ENCODE measurements at regions not wholly inside any gene's neighbourhood (a gene's known extent, or its start where the extent isn't known, plus 50 kb on each side); places are given as distances from the start of the nearest gene placed in this dataset.
A peak's percentile ranks its signal among the peaks of the same experiment; 100 is the strongest.
"Not testable (repeated sequence)": the region's sequence is repeated elsewhere in the genome, so short reads cannot be mapped to it uniquely, and the experiment has no call there.

GRCh38 chr13:111064661-111065060 lies 50.4 kb upstream of the ARHGEF7 start:
- peak in 1 of 10 donors; percentile 33 for DNase-seq
- intact Hi-C loops (cut with DNase I): no loop called here

GRCh38 chr13:111062966-111063365 lies 52.1 kb upstream of the ARHGEF7 start:
- no peak for DNase-seq
- intact Hi-C loops (cut with DNase I): no loop called here

GRCh38 chr13:111062305-111062704 lies 52.8 kb upstream of the ARHGEF7 start:
- peak in 1 of 10 donors; percentile 36 for DNase-seq
- intact Hi-C loops (cut with DNase I): no loop called here

- DNase-seq: peak in 1 of 10 donors; percentile 51
- intact Hi-C loops (cut with DNase I): no loop called here
These were observed 53.6 kb upstream of the ARHGEF7 start for GRCh38 chr13:111061358-111062045.

- intact Hi-C loops (cut with DNase I): no loop called here
- DNase-seq: peak in 1 of 10 donors; percentile 28
These were observed 54.7 kb upstream of the ARHGEF7 start for GRCh38 chr13:111060237-111060919.

- DNase-seq: peak in 1 of 10 donors; percentile 6
- intact Hi-C loops (cut with DNase I): no loop called here
These were observed 56.2 kb upstream of the ARHGEF7 start for GRCh38 chr13:111058796-111059506.

- intact Hi-C loops (cut with DNase I); DNase-seq: not testable (repeated sequence)
These were observed 56.8 kb upstream of the ARHGEF7 start for GRCh38 chr13:111058339-111058738.

- DNase-seq: peak in 1 of 10 donors; percentile 26
- intact Hi-C loops (cut with DNase I): not testable (repeated sequence)
These were observed 63.3 kb upstream of the ARHGEF7 start for GRCh38 chr13:111051726-111052232.

- intact Hi-C loops (cut with DNase I): no loop called here
- DNase-seq: peak in 1 of 10 donors; percentile 4
These were observed 63.9 kb upstream of the ARHGEF7 start for GRCh38 chr13:111051041-111051725.

GRCh38 chr13:111050539-111050879 lies 64.6 kb upstream of the ARHGEF7 start:
- intact Hi-C loops (cut with DNase I): loop anchor here (1.0 kb wide), 1 partner anchor 135 kb away; the partner anchor contains the start of gene ANKRD10
- no peak for DNase-seq

- peak in 5 of 10 donors; percentile 31 to 78 (median 37) for DNase-seq
- intact Hi-C loops (cut with DNase I): loop anchor here (1.0 kb wide), 1 partner anchor 135 kb away; the partner anchor contains the start of gene ANKRD10
These were observed 65.1 kb upstream of the ARHGEF7 start for GRCh38 chr13:111049791-111050538.

GRCh38 chr13:111048387-111048786 lies 66.7 kb upstream of the ARHGEF7 start:
- peak in 1 of 10 donors; percentile 29 for DNase-seq
- intact Hi-C loops (cut with DNase I): no loop called here

- intact Hi-C loops (cut with DNase I): no loop called here
- DNase-seq: peak in 1 of 10 donors; percentile 57
These were observed 67.8 kb upstream of the ARHGEF7 start for GRCh38 chr13:111047326-111047725.

GRCh38 chr13:111046590-111047141 lies 68.4 kb upstream of the ARHGEF7 start:
- DNase-seq: peak in 1 of 10 donors; percentile 81

GRCh38 chr13:111045170-111045569 lies 69.9 kb upstream of the ARHGEF7 start:
- intact Hi-C loops (cut with DNase I): no loop called here
- peak in 1 of 10 donors; percentile 54 for DNase-seq

More at GRCh38 chr13:111046590-111047141, 68.4 kb upstream of the ARHGEF7 start:
- intact Hi-C loops (cut with DNase I): no loop called here

- intact Hi-C loops (cut with DNase I): no loop called here
- peak in 1 of 10 donors; percentile 30 for DNase-seq
These were observed 70.9 kb upstream of the ARHGEF7 start for GRCh38 chr13:111044087-111044830.

GRCh38 chr13:111043575-111043982 lies 71.5 kb upstream of the ARHGEF7 start:
- intact Hi-C loops (cut with DNase I): no loop called here
- DNase-seq: peak in 1 of 10 donors; percentile 49

GRCh38 chr13:111042661-111043226 lies 72.4 kb upstream of the ARHGEF7 start:
- intact Hi-C loops (cut with DNase I): no loop called here
- DNase-seq: peak in 1 of 10 donors; percentile 40
